ENCODE measurements at regions not wholly inside any gene's neighbourhood (a gene's known extent, or its start where the extent isn't known, plus 50 kb on each side); places are given as distances from the start of the nearest gene placed in this dataset.

GRCh38 chr7:79507131-79507530 is 53.7 kb upstream of the MAGI2 start:
- no peak for DNase-seq (ENCODE audit: low spot score)
- Mint-ChIP-seq H3K36me3 (ENCODE audit: low read depth) (no peaks in the 10 kb centered on the region), H3K27ac (no peak overlapping the region), H3K9me3 (no peaks in the 10 kb centered on the region), H3K4me3 (no peak overlapping the region), H3K4me1 (ENCODE audit: low read depth) (no peaks in the 10 kb centered on the region), H3K27me3 (ENCODE audit: low read depth) (no peaks in the 10 kb centered on the region)

GRCh38 chr7:79506481-79506880 is 53.0 kb upstream of the MAGI2 start:
- no peaks in the 10 kb centered on the region for H3K27me3 Mint-ChIP-seq (ENCODE audit: low read depth)
- H3K9me3 Mint-ChIP-seq, result no peaks in the 10 kb centered on the region
- H3K27ac Mint-ChIP-seq, result no peak overlapping the region
- no peaks in the 10 kb centered on the region for H3K4me1 Mint-ChIP-seq (ENCODE audit: low read depth)
- no peak overlapping the region for H3K4me3 Mint-ChIP-seq
- H3K36me3 Mint-ChIP-seq (ENCODE audit: low read depth), result no peaks in the 10 kb centered on the region
- DNase-seq (ENCODE audit: low spot score), result no peak

GRCh38 chr7:79504607-79505389 is 51.3 kb upstream of the MAGI2 start:
- Mint-ChIP-seq H3K27me3 (ENCODE audit: low read depth) (no peaks in the 10 kb centered on the region), H3K4me3 (no peak overlapping the region), H3K36me3 (ENCODE audit: low read depth) (no peaks in the 10 kb centered on the region)

More at GRCh38 chr7:79504607-79505389, 51.3 kb upstream of the MAGI2 start:
- Mint-ChIP-seq H3K4me1 (ENCODE audit: low read depth) (no peaks in the 10 kb centered on the region), H3K9me3 (no peaks in the 10 kb centered on the region), H3K27ac (no peak overlapping the region)
- no peak for DNase-seq (ENCODE audit: low spot score)

Measured in T-helper 2 cell treated with Interferon-gamma antibody and Interleukin-4, amounts not matched to agents 5 μg/mL and 100 μg/mL, for 36 hours (primary cell).